H1 (cell line): ENCODE measurements at regions not wholly inside any gene's neighbourhood (a gene's known extent, or its start where the extent isn't known, plus 50 kb on each side); places are given as distances from the start of the nearest gene placed in this dataset.

Experiments
- CTCF ChIA-PET: fragments of 300-600 bp; sonication (Branson Sonifier 250); formaldehyde crosslinking; loops from one replicate; lab custom pipeline; 2021; ENCODE audit not compliant: partially characterized antibody; lab: Charles Lee
- POLR2A ChIA-PET: fragments of 300-600 bp; sonication (Branson Sonifier 250); formaldehyde crosslinking; loops from one replicate; lab custom pipeline; 2021; ENCODE audit warnings: inconsistent platforms; ENCODE audit not compliant: partially characterized antibody; lab: Charles Lee
- DNase-seq, 2 experiments: peaks; one replicate each; pipeline versions ENCODE4 v3.0.0 to v3.0.0-alpha.2; 2010 to 2022; ENCODE audit warnings: low spot score in 2 of 2, low read depth in 1 of 2, mixed read lengths in 1 of 2
- FAIRE-seq: peaks from 2 replicates; lab custom pipeline; 2011; peaks lifted over from hg19 to GRCh38; lab: Jason Lieb, UNC
- H2AFZ ChIP-seq: 2 replicates; pipeline ENCODE4 v1.8.1; 2012; ENCODE audit warnings: low read length, inconsistent platforms
- H2AK5ac ChIP-seq: 2 replicates; pipeline ENCODE4 v1.6.1; 2013; ENCODE audit warnings: low read depth, low read length
- H2BK120ac ChIP-seq: replicated peaks from 2 replicates; pipeline ENCODE3; 2013; ENCODE audit warnings: low read depth, low read length, inconsistent platforms
- H2BK12ac ChIP-seq: 2 replicates; pipeline ENCODE4 v1.6.1; 2013; ENCODE audit warnings: low read depth, low read length
- H2BK15ac ChIP-seq: 2 replicates; pipeline ENCODE4 v1.6.1; 2013; ENCODE audit warnings: low read length
- H2BK20ac ChIP-seq: 2 replicates; pipeline ENCODE4 v1.6.1; 2013; ENCODE audit warnings: low read length
- H2BK5ac ChIP-seq: 2 replicates; pipeline ENCODE4 v1.6.1; 2013; ENCODE audit warnings: low read depth, low read length
- H3K14ac ChIP-seq: 2 replicates; pipeline ENCODE4 v1.6.1; 2013; ENCODE audit warnings: inconsistent platforms; ENCODE audit not compliant: insufficient read length
- H3K18ac ChIP-seq: 2 replicates; pipeline ENCODE4 v1.6.1; 2013; ENCODE audit warnings: low read length; ENCODE audit errors: extremely low read depth
- H3K23ac ChIP-seq: 2 replicates; pipeline ENCODE4 v1.6.1; 2013; ENCODE audit warnings: inconsistent platforms; ENCODE audit not compliant: insufficient read length
- H3K23me2 ChIP-seq: 2 replicates; pipeline ENCODE4 v1.6.1; 2013; ENCODE audit warnings: low read depth, low read length
- H3K27ac ChIP-seq: 2 replicates; pipeline ENCODE4 v1.6.1; 2011; ENCODE audit warnings: low read depth, low read length, inconsistent platforms
- H3K27me3 ChIP-seq, 4 experiments: replicated peaks in 1 of 4; 1 replicate in 1 of 4; 2 replicates in 3 of 4; pipeline versions ENCODE4 v1.6.1 to v1.8.1; 2011 to 2013; ENCODE audit warnings: low read length in 3 of 4, mild to moderate bottlenecking in 3 of 4, inconsistent platforms in 2 of 4, mixed read lengths in 2 of 4, moderate library complexity in 1 of 4; ENCODE audit not compliant: control insufficient read depth in 3 of 4, insufficient read depth in 3 of 4; ENCODE audit errors: extremely low read depth in 1 of 4
- H3K36me3 ChIP-seq, 4 experiments: 2 replicates each; pipeline versions ENCODE4 v1.6.1 to v1.8.1; 2011 to 2013; ENCODE audit warnings: mild to moderate bottlenecking in 4 of 4, low read length in 3 of 4, moderate library complexity in 2 of 4, control low read depth in 1 of 4, inconsistent platforms in 1 of 4; ENCODE audit not compliant: insufficient read depth in 4 of 4, control insufficient read depth in 2 of 4
- H3K4ac ChIP-seq: replicated peaks from 2 replicates; pipeline ENCODE3; 2013; ENCODE audit warnings: low read length, low read depth, mixed read lengths, inconsistent platforms; ENCODE audit not compliant: insufficient read length
- H3K4me1 ChIP-seq, 4 experiments: replicated peaks in 1 of 4; 1 replicate in 1 of 4; 2 replicates in 3 of 4; pipeline versions ENCODE4 v1.6.1 to v1.8.1; 2011 to 2013; ENCODE audit warnings: low read length in 3 of 4, inconsistent platforms in 2 of 4, mixed read lengths in 1 of 4; ENCODE audit not compliant: insufficient read depth in 4 of 4, control insufficient read depth in 3 of 4
- H3K4me2 ChIP-seq, 2 experiments: 2 replicates each; pipeline versions ENCODE4 v1.6.1 to v1.8.1; 2011 to 2013; ENCODE audit warnings: low read depth in 2 of 2, low read length in 2 of 2, control low read depth in 1 of 2, inconsistent platforms in 1 of 2, mild to moderate bottlenecking in 1 of 2; ENCODE audit not compliant: insufficient read depth in 1 of 2
- H3K4me3 ChIP-seq, 4 experiments: fragments of 200-600, 300-600 bp in 1 of 4; sonication (generic), shearing (Covaris generic), sonication (Bioruptor Twin) in 1 of 4; 2 replicates each; pipeline versions ENCODE4 v1.5.1 to v1.8.1; 2011 to 2016; ENCODE audit warnings: low read length in 4 of 4, low read depth in 3 of 4, control low read depth in 2 of 4, inconsistent platforms in 2 of 4, mild to moderate bottlenecking in 2 of 4, mixed read lengths in 1 of 4, moderate library complexity in 1 of 4; ENCODE audit not compliant: insufficient read depth in 2 of 4; ENCODE audit errors: extremely low read depth in 1 of 4
- H3K56ac ChIP-seq: replicated peaks from 2 replicates; pipeline ENCODE3; 2013; ENCODE audit warnings: low read depth, mild to moderate bottlenecking, mixed read lengths, low read length, inconsistent platforms; ENCODE audit not compliant: insufficient read length
- H3K79me1 ChIP-seq: 2 replicates; pipeline ENCODE4 v1.6.1; 2013; ENCODE audit warnings: low read depth, low read length, control low read depth
- H3K79me2 ChIP-seq, 2 experiments: 2 replicates each; pipeline versions ENCODE4 v1.6.1 to v1.8.1; 2012 to 2013; ENCODE audit warnings: low read length in 2 of 2, mild to moderate bottlenecking in 2 of 2, inconsistent platforms in 1 of 2; ENCODE audit not compliant: insufficient read depth in 2 of 2, control insufficient read depth in 1 of 2
- H3K9ac ChIP-seq, 4 experiments: replicated peaks in 1 of 4; 1 replicate in 1 of 4; 2 replicates in 3 of 4; pipeline versions ENCODE4 v1.6.1 to v1.8.1; 2011 to 2013; ENCODE audit warnings: low read depth in 3 of 4, low read length in 3 of 4, control low read depth in 2 of 4, mild to moderate bottlenecking in 2 of 4, moderate library complexity in 2 of 4, inconsistent platforms in 1 of 4; ENCODE audit errors: extremely low read depth in 1 of 4
- H3K9me3 ChIP-seq, 2 experiments: 2 replicates each; pipeline versions ENCODE4 v1.6.1 to v1.8.1; 2012 to 2013; ENCODE audit warnings: mild to moderate bottlenecking in 2 of 2, moderate library complexity in 2 of 2, control low read depth in 1 of 2, inconsistent platforms in 1 of 2, low read depth in 1 of 2, low read length in 1 of 2, mixed read lengths in 1 of 2; ENCODE audit not compliant: insufficient read depth in 2 of 2
- H4K20me1 ChIP-seq, 2 experiments: replicated peaks in 1 of 2; 2 replicates each; pipeline versions ENCODE3 to v1.8.1; 2011 to 2013; ENCODE audit warnings: inconsistent platforms in 2 of 2, low read length in 2 of 2, mild to moderate bottlenecking in 1 of 2; ENCODE audit not compliant: insufficient read depth in 2 of 2, control insufficient read depth in 1 of 2
- H4K5ac ChIP-seq: 2 replicates; pipeline ENCODE4 v1.6.1; 2013; ENCODE audit warnings: low read length, low read depth, mixed read lengths, inconsistent platforms; ENCODE audit not compliant: insufficient read length
- H4K8ac ChIP-seq: 2 replicates; pipeline ENCODE4 v1.8.0; 2013; ENCODE audit warnings: mild to moderate bottlenecking, moderate library complexity, low read length, inconsistent platforms; ENCODE audit not compliant: insufficient read depth; ENCODE audit errors: extremely low read depth
- H4K91ac ChIP-seq: replicated peaks from 2 replicates; pipeline ENCODE3; 2013; ENCODE audit warnings: low read length, mixed read lengths, inconsistent platforms; ENCODE audit not compliant: insufficient read length
- CREB1 ChIP-seq: IDR thresholded peaks from 2 replicates; pipeline ENCODE4 v1.6.1; 2012; ENCODE audit warnings: inconsistent platforms
- SAP30 ChIP-seq: fragments of 300-600 bp; sonication (generic); IDR thresholded peaks from 2 replicates; pipeline ENCODE4 v1.7.1; 2012; ENCODE audit warnings: low read length, moderate library complexity, mild to moderate bottlenecking, inconsistent platforms; ENCODE audit not compliant: insufficient read depth, insufficient replicate concordance
- SP1 ChIP-seq: IDR thresholded peaks from 2 replicates; pipeline ENCODE4 v1.6.1; 2011; ENCODE audit warnings: low read depth, low read length
- TEAD4 ChIP-seq: IDR thresholded peaks from 2 replicates; pipeline ENCODE4 v1.6.1; 2012; ENCODE audit warnings: low read depth, low read length, inconsistent platforms, mixed read lengths
- WGBS, 2 experiments: shearing (Covaris generic) in 1 of 2; methylation state at CpG; one replicate each; pipeline versions ENCODE4 v1.1.6 to v1.1.7; 2013 to 2015; ENCODE audit warnings: low lambda C conversion rate in 2 of 2, mixed read lengths in 2 of 2, inconsistent platforms in 1 of 2, low coverage in 1 of 2, missing lambda C conversion rate in 1 of 2; ENCODE audit not compliant: insufficient replicate concordance in 2 of 2, insufficient coverage in 1 of 2, insufficient read length in 1 of 2; ENCODE audit errors: extremely low coverage in 1 of 2, missing lambda C conversion rate in 1 of 2; 5-methylcytosine and 5-hydroxymethylcytosine counted together
- TF ChIP-seq, protein P1 (sequence below): IDR thresholded peaks from 2 replicates; pipeline ENCODE4 v1.6.1; 2011; ENCODE audit warnings: low read length, improper control_type of control experiment
- TF ChIP-seq, protein P2 (sequence below): IDR thresholded peaks from 2 replicates; pipeline ENCODE4 v1.6.1; 2011; ENCODE audit warnings: low read depth, mild to moderate bottlenecking, low read length; ENCODE audit not compliant: insufficient read depth

DNA sequence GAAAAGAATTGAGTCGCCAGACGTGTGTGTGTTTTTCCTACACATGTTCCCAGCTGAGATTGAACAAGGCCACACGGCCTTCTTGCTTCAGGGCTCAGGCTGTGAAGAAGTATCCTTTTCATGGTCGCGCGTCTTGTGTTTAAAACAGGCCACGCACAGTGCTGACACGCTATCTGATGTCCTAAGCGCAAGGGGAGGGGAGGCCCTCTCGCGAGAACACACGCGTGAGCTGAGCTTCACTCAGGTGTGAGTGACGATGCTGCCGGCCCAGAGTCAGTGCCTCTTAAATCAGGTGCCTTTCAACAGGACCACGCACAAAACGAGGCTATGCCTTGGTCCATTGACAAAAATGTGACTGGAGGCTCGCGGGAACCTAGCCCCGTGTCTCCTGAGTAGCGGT is 103.7 kb downstream of the TEX29 start:
- Histone ChIP-seq H2AFZ (no peak overlapping the region), H2AK5ac (no peak overlapping the region), H3K4ac (no peak overlapping the region), H2BK120ac (no peak overlapping the region), H3K23me2 (peaks cover under 1% of the 10 kb centered on the region; the same call in 1 of the 2 replicates), H4K20me1 (no peaks in the 10 kb centered on the region), H3K9ac (no peak overlapping the region), H3K14ac (no peak overlapping the region), H3K79me1 (no peaks in the 10 kb centered on the region), H4K5ac (no peak overlapping the region), H2BK5ac (no peak overlapping the region), H3K36me3 (no peaks in the 10 kb centered on the region), H3K79me2 (no peaks in the 10 kb centered on the region), H3K56ac (no peak overlapping the region), H3K4me2 (no peak overlapping the region), H3K9me3 (no peaks in the 10 kb centered on the region), H2BK15ac (no peak overlapping the region), H3K18ac (no peak overlapping the region), H3K4me3 (no peak overlapping the region), H3K23ac (no peak overlapping the region), H4K8ac (no peak overlapping the region), H3K27ac (no peak overlapping the region), H3K4me1 (no peaks in the 10 kb centered on the region), H3K27me3 (no peaks in the 10 kb centered on the region; a peak in 1 of 7 replicates), H2BK12ac (no peak overlapping the region), H4K91ac (no peak overlapping the region), H2BK20ac (no peak overlapping the region)
- TF ChIP-seq SAP30 = no peak
- TF ChIP-seq, protein P1, sequence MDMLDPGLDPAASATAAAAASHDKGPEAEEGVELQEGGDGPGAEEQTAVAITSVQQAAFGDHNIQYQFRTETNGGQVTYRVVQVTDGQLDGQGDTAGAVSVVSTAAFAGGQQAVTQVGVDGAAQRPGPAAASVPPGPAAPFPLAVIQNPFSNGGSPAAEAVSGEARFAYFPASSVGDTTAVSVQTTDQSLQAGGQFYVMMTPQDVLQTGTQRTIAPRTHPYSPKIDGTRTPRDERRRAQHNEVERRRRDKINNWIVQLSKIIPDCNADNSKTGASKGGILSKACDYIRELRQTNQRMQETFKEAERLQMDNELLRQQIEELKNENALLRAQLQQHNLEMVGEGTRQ = no peak
- no peak for TF ChIP-seq TEAD4
- TF ChIP-seq, protein P2, sequence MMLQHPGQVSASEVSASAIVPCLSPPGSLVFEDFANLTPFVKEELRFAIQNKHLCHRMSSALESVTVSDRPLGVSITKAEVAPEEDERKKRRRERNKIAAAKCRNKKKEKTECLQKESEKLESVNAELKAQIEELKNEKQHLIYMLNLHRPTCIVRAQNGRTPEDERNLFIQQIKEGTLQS = no peak
- no peak for TF ChIP-seq CREB1
- TF ChIP-seq SP1 = no peak
- DNase-seq (no peak), FAIRE-seq (no peak)
- 95% methylated on average over 21 of the region's 21 CpGs; no CpG with 5 or more reads in 1 of the 2 experiments for WGBS, 2 experiments
- POLR2A ChIA-PET = interaction anchor here (1.8 kb wide), 1 partner anchor 11 kb away, joined by 3 read pairs; no protein-coding TSS in a partner anchor
- CTCF ChIA-PET = interaction anchor here (0.9 to 8.9 kb wide), 4 partner anchors 10 to 21 kb away, joined by 3 to 97 read pairs (median 36); no protein-coding TSS in a partner anchor
